Spleen (tissue), 7 donors: ENCODE measurements at regions not wholly inside any gene's neighbourhood (a gene's known extent, or its start where the extent isn't known, plus 50 kb on each side); places are given as distances from the start of the nearest gene placed in this dataset.

ENCODE experiments used
- CTCF ChIP-seq, 11 experiments: fragments of 200-600 bp in 7 of 11; fragments of 450-650 bp in 4 of 11; sonication (generic) in 4 of 11; IDR thresholded peaks in 8 of 11; conservative IDR thresholded peaks in 3 of 11; 1 replicate in 7 of 11; 2 replicates in 4 of 11; pipeline versions ENCODE4 v1.4.0 to v1.8.0; 2016 to 2021; ENCODE audit warnings: antibody characterized with exemption in 11 of 11, inconsistent platforms in 4 of 11, mild to moderate bottlenecking in 1 of 11
- POLR2AphosphoS5 ChIP-seq, 3 donors: sonication (generic); formaldehyde crosslinking; IDR thresholded peaks; one replicate each; pipeline ENCODE4 v1.5.1; 2017; ENCODE audit warnings: antibody characterized with exemption in 3 of 3
- donor health status: DM: no; HTN: no; CAD: no; lungs with moderate emphysema.
- donor health status: DM: no; HTN: no; CAD: no.
- donor health status: DM: no; HTN: no; CAD: no.

GRCh38 chr4:165563851-165564250, 185.0 kb downstream of the CPE start:
- TF ChIP-seq POLR2AphosphoS5 (IDR thresholded peaks at IDR 0.05) = no peak
- no peak for TF ChIP-seq CTCF (IDR thresholded peaks at IDR 0.05 in 8 of 11, conservative IDR thresholded peaks at IDR 0.05 in 3 of 11)
